Thyroid gland (tissue), 4 donors: ENCODE measurements at regions not wholly inside any gene's neighbourhood (a gene's known extent, or its start where the extent isn't known, plus 50 kb on each side); places are given as distances from the start of the nearest gene placed in this dataset.

Source experiments
- DNase-seq, 2 donors: peaks; one replicate each; pipeline ENCODE4 v3.0.0-alpha.2; 2019
- H3K27ac ChIP-seq, 3 donors: fragments of 200-600 bp; sonication (generic); 1 replicate in 2 of 3; 2 replicates in 1 of 3; pipeline ENCODE4 v1.5.1; 2016 to 2019; ENCODE audit warnings: mild to moderate bottlenecking in 1 of 3, moderate library complexity in 1 of 3
- H3K27me3 ChIP-seq: fragments of 200-600 bp; sonication (generic); one replicate; pipeline ENCODE4 v1.5.1; 2019
- H3K36me3 ChIP-seq, 2 donors: fragments of 200-600 bp; sonication (generic); one replicate each; pipeline ENCODE4 v1.5.1; 2016 to 2019
- H3K4me1 ChIP-seq, 2 donors: fragments of 200-600 bp; sonication (generic); one replicate each; pipeline ENCODE4 v1.5.1; 2017 to 2019
- H3K4me3 ChIP-seq, 3 donors: fragments of 200-600 bp; sonication (generic); replicated peaks in 1 of 3; 1 replicate in 2 of 3; 2 replicates in 1 of 3; pipeline ENCODE4 v1.5.1; 2016; ENCODE audit warnings: mild to moderate bottlenecking in 1 of 3
- H3K9me3 ChIP-seq: fragments of 200-600 bp; sonication (generic); one replicate; pipeline ENCODE4 v1.5.1; 2017
- CTCF ChIP-seq, 6 experiments: fragments of 200-600 bp in 3 of 6; fragments of 450-650 bp in 3 of 6; sonication (generic) in 3 of 6; IDR thresholded peaks; one replicate each; pipeline ENCODE4 v1.5.1; 2016 to 2019; ENCODE audit warnings: antibody characterized with exemption in 6 of 6, mild to moderate bottlenecking in 2 of 6, inconsistent platforms in 1 of 6, moderate library complexity in 1 of 6
- POLR2A ChIP-seq, 2 donors: fragments of 450-650 bp; IDR thresholded peaks; one replicate each; pipeline ENCODE4 v1.6.1; 2017; ENCODE audit warnings: antibody characterized with exemption in 2 of 2, mild to moderate bottlenecking in 2 of 2, moderate library complexity in 1 of 2
- WGBS, 2 donors: methylation state at CpG; one replicate each; pipeline ENCODE4 v1.1.5; 2017; 5-methylcytosine and 5-hydroxymethylcytosine counted together
- intact Hi-C: fragments of 100-400 bp; cut with DNase I; formaldehyde crosslinking; loops from one replicate; pipeline ENCODE4 v1.15.1; 2023

GRCh38 chr13:71339736-71340135 is 527.3 kb downstream of the DACH1 start:
- intact Hi-C loops, result no loop called here
- 91 to 96% methylated on average over 1 of the region's 1 CpG for WGBS, 2 donors
- no peaks in the 10 kb centered on the region for H3K4me1 ChIP-seq
- no peaks in the 10 kb centered on the region for H3K9me3 ChIP-seq
- H3K4me3 ChIP-seq, result no peak overlapping the region
- H3K36me3 ChIP-seq, result no peaks in the 10 kb centered on the region
- no peak for DNase-seq
- H3K27me3 ChIP-seq, result no peaks in the 10 kb centered on the region
- TF ChIP-seq CTCF (IDR thresholded peaks at IDR 0.05), result no peak
- TF ChIP-seq POLR2A (IDR thresholded peaks at IDR 0.05), result no peak
- no peak overlapping the region for H3K27ac ChIP-seq

GRCh38 chr13:71339005-71339404 is 528.0 kb downstream of the DACH1 start:
- intact Hi-C loops, result no loop called here
- H3K4me3 ChIP-seq, result no peak overlapping the region
- no peaks in the 10 kb centered on the region for H3K36me3 ChIP-seq
- 63 to 64% methylated on average over 1 of the region's 1 CpG for WGBS, 2 donors
- H3K9me3 ChIP-seq, result no peaks in the 10 kb centered on the region
- H3K4me1 ChIP-seq, result no peaks in the 10 kb centered on the region
- TF ChIP-seq CTCF (IDR thresholded peaks at IDR 0.05), result no peak
- no peak for TF ChIP-seq POLR2A (IDR thresholded peaks at IDR 0.05)
- H3K27me3 ChIP-seq, result no peaks in the 10 kb centered on the region
- H3K27ac ChIP-seq, result no peak overlapping the region
- DNase-seq, result no peak

- intact Hi-C loops, result no loop called here
- no peaks in the 10 kb centered on the region for H3K36me3 ChIP-seq
- 65 to 78% methylated on average over 3 of the region's 3 CpGs for WGBS, 2 donors
- no peak overlapping the region for H3K27ac ChIP-seq
- DNase-seq, result no peak
- H3K9me3 ChIP-seq, result no peaks in the 10 kb centered on the region
- H3K27me3 ChIP-seq, result no peaks in the 10 kb centered on the region
- no peaks in the 10 kb centered on the region for H3K4me1 ChIP-seq
- TF ChIP-seq POLR2A (IDR thresholded peaks at IDR 0.05), result no peak
- no peak for TF ChIP-seq CTCF (IDR thresholded peaks at IDR 0.05)
- H3K4me3 ChIP-seq, result no peak overlapping the region
These were observed 528.9 kb downstream of the DACH1 start for GRCh38 chr13:71338070-71338469.

- H3K36me3 ChIP-seq, result no peaks in the 10 kb centered on the region
- no peak for DNase-seq
- no peak for TF ChIP-seq POLR2A (IDR thresholded peaks at IDR 0.05)
- TF ChIP-seq CTCF (IDR thresholded peaks at IDR 0.05), result no peak
- no peaks in the 10 kb centered on the region for H3K4me1 ChIP-seq
- H3K27me3 ChIP-seq, result no peaks in the 10 kb centered on the region
- intact Hi-C loops, result no loop called here
- no peak overlapping the region for H3K27ac ChIP-seq
- 98 to 100% methylated on average over 1 of the region's 1 CpG for WGBS, 2 donors
- H3K4me3 ChIP-seq, result no peak overlapping the region
- no peaks in the 10 kb centered on the region for H3K9me3 ChIP-seq
These were observed 539.7 kb downstream of the DACH1 start for GRCh38 chr13:71327266-71327665.

- Histone ChIP-seq H3K9me3 (no peaks in the 10 kb centered on the region), H3K27me3 (no peaks in the 10 kb centered on the region), H3K27ac (no peak overlapping the region), H3K4me3 (no peak overlapping the region), H3K36me3 (no peaks in the 10 kb centered on the region), H3K4me1 (no peaks in the 10 kb centered on the region)
- intact Hi-C loops, result no loop called here
- whole genome bisulfite sequencing, 2 donors, result 57 to 60% methylated on average over 3 of the region's 3 CpGs
- no peak for DNase-seq
- TF ChIP-seq CTCF (IDR thresholded peaks at IDR 0.05), result no peak
- no peak for TF ChIP-seq POLR2A (IDR thresholded peaks at IDR 0.05)
These were observed 541.4 kb downstream of the DACH1 start for GRCh38 chr13:71325556-71325955.
